IMR-90 (cell line): ENCODE measurements at regions not wholly inside any gene's neighbourhood (a gene's known extent, or its start where the extent isn't known, plus 50 kb on each side); places are given as distances from the start of the nearest gene placed in this dataset.

Experiments used
- CEBPB ChIP-seq: IDR thresholded peaks from 2 replicates; pipeline ENCODE4 v1.6.1; 2012; ENCODE audit warnings: low read depth, low read length, improper control_type of control experiment
- CHD1 ChIP-seq: IDR thresholded peaks from 2 replicates; pipeline ENCODE4 v1.6.1; 2012; ENCODE audit warnings: low read depth, low read length, improper control_type of control experiment
- CTCF ChIP-seq: conservative IDR thresholded peaks from 2 replicates; pipeline ENCODE4 v1.5.1; 2012; ENCODE audit warnings: mild to moderate bottlenecking, low read depth, low read length, improper control_type of control experiment
- ELK1 ChIP-seq: fragments of 150-350 bp; IDR thresholded peaks from 2 replicates; pipeline ENCODE4 v1.6.1; 2016; ENCODE audit warnings: low read depth, mild to moderate bottlenecking, low read length, moderate library complexity, borderline replicate concordance
- FOS ChIP-seq: fragments of 150-350 bp; IDR thresholded peaks from 2 replicates; pipeline ENCODE4 v1.6.1; 2016; ENCODE audit warnings: low read depth, low read length
- MAFK ChIP-seq: IDR thresholded peaks from 2 replicates; pipeline ENCODE4 v1.6.1; 2012; ENCODE audit warnings: low read depth, low read length, improper control_type of control experiment
- MXI1 ChIP-seq: IDR thresholded peaks from 2 replicates; pipeline ENCODE4 v1.6.1; 2012; ENCODE audit warnings: low read depth, mild to moderate bottlenecking, low read length, moderate library complexity, borderline replicate concordance
- NFE2L2 ChIP-seq: fragments of 150-350 bp; IDR thresholded peaks from 2 replicates; pipeline ENCODE4 v1.6.1; 2016; ENCODE audit warnings: low read depth, mild to moderate bottlenecking, low read length
- POLR2A ChIP-seq: IDR thresholded peaks from 2 replicates; pipeline ENCODE4 v1.6.1; 2012; ENCODE audit warnings: mild to moderate bottlenecking, low read depth, low read length
- RAD21 ChIP-seq: IDR thresholded peaks from 2 replicates; pipeline ENCODE4 v1.6.1; 2012; ENCODE audit warnings: low read length, improper control_type of control experiment
- RCOR1 ChIP-seq: IDR thresholded peaks from 2 replicates; pipeline ENCODE4 v1.6.1; 2012; ENCODE audit warnings: mild to moderate bottlenecking, low read length, improper control_type of control experiment; ENCODE audit not compliant: insufficient replicate concordance
- RFX5 ChIP-seq: IDR thresholded peaks from 2 replicates; pipeline ENCODE4 v1.8.0; 2012; ENCODE audit warnings: low read depth, mild to moderate bottlenecking, low read length, moderate library complexity
- USF2 ChIP-seq: fragments of 150-350 bp; IDR thresholded peaks from 2 replicates; pipeline ENCODE4 v1.6.1; 2017; ENCODE audit warnings: mild to moderate bottlenecking, antibody characterized with exemption, low read length, low read depth

GRCh38 chr2:200252265-200253067 is 54.0 kb upstream of the SPATS2L start:
- no peak for TF ChIP-seq ELK1
- TF ChIP-seq CTCF, result no peak
- TF ChIP-seq POLR2A, result no peak
- TF ChIP-seq MXI1, result no peak
- TF ChIP-seq MAFK, result peak; percentile 80
- no peak for TF ChIP-seq RCOR1
- TF ChIP-seq CEBPB, result peak; percentile 39
- peak; percentile 60; the same call in 1 of the 2 replicates for TF ChIP-seq NFE2L2
- no peak for TF ChIP-seq RFX5
- no peak; the same call in 1 of the 2 replicates for TF ChIP-seq RAD21
- no peak for TF ChIP-seq USF2
- TF ChIP-seq CHD1, result no peak
- TF ChIP-seq FOS, result 0 out of 2 replicates have a peak, but pooled peaks have one; percentile 30
